WTC11 (cell line): ENCODE measurements at regions not wholly inside any gene's neighbourhood (a gene's known extent, or its start where the extent isn't known, plus 50 kb on each side); places are given as distances from the start of the nearest gene placed in this dataset.

ENCODE experiments used
- ATAC-seq: fragments of 200-7000 bp; cut with Tn5 transposase; 2 replicates; pipeline ENCODE4 v1.10.0; 2021; ENCODE audit warnings: mild to moderate bottlenecking, moderate library complexity
- CTCF ChIA-PET: fragments of 300-600 bp; sonication (Branson Sonifier 250); formaldehyde crosslinking; loops from one replicate; lab custom pipeline; 2021; ENCODE audit warnings: antibody characterized with exemption; lab: Charles Lee
- POLR2A ChIA-PET: fragments of 350-600 bp; sonication (Branson Sonifier 250); formaldehyde crosslinking; loops from one replicate; lab custom pipeline; 2021; ENCODE audit warnings: antibody characterized with exemption; lab: Charles Lee
- DNase-seq: peaks from one replicate; pipeline ENCODE4 v3.0.0; 2021; ENCODE audit warnings: low spot score
- H3K27ac Mint-ChIP-seq: 2 replicates; pipeline ENCODE4 v1.8.0; 2021; ENCODE audit warnings: mixed read lengths
- H3K27me3 Mint-ChIP-seq: 2 replicates; pipeline ENCODE4 v1.8.0; 2021; ENCODE audit warnings: low read depth, mild to moderate bottlenecking, moderate library complexity, mixed read lengths
- H3K36me3 Mint-ChIP-seq: 2 replicates; pipeline ENCODE4 v1.8.0; 2021; ENCODE audit warnings: mixed read lengths
- H3K4me1 Mint-ChIP-seq: 2 replicates; pipeline ENCODE4 v1.8.0; 2022; ENCODE audit warnings: mixed read lengths
- H3K4me3 Mint-ChIP-seq: 2 replicates; pipeline ENCODE4 v1.8.0; 2021; ENCODE audit warnings: mild to moderate bottlenecking, moderate library complexity, mixed read lengths
- H3K9me3 Mint-ChIP-seq: 2 replicates; pipeline ENCODE4 v1.8.0; 2021; ENCODE audit warnings: mixed read lengths
- ELF4 ChIP-seq: sonication (generic); formaldehyde crosslinking; IDR thresholded peaks from 2 replicates; pipeline ENCODE4 v1.8.1; 2022; ENCODE audit warnings: low read depth, mild to moderate bottlenecking, moderate library complexity, missing genetic modification reagents
- FOXP1 ChIP-seq: sonication (generic); formaldehyde crosslinking; IDR thresholded peaks from 2 replicates; pipeline ENCODE4 v1.8.0; 2022; ENCODE audit warnings: missing genetic modification reagents, mild to moderate bottlenecking, moderate library complexity, borderline replicate concordance
- KAT7 ChIP-seq: sonication (generic); formaldehyde crosslinking; IDR thresholded peaks from 2 replicates; pipeline ENCODE4 v1.8.1; 2023; ENCODE audit warnings: missing genetic modification reagents, mild to moderate bottlenecking, borderline replicate concordance
- NR1H2 ChIP-seq: sonication (generic); formaldehyde crosslinking; IDR thresholded peaks from 2 replicates; pipeline ENCODE4 v1.9.0; 2021; ENCODE audit warnings: mild to moderate bottlenecking, moderate library complexity, missing genetic modification reagents
- NR3C1 ChIP-seq: sonication (generic); formaldehyde crosslinking; conservative IDR thresholded peaks from 2 replicates; pipeline ENCODE4 v1.8.1; 2023; ENCODE audit warnings: low read depth, mild to moderate bottlenecking, missing genetic modification reagents
- TEAD4 ChIP-seq: sonication (generic); formaldehyde crosslinking; IDR thresholded peaks from 2 replicates; pipeline ENCODE4 v1.8.0; 2022; ENCODE audit warnings: mild to moderate bottlenecking, missing genetic modification reagents
- ZBTB21 ChIP-seq: sonication (generic); formaldehyde crosslinking; IDR thresholded peaks from 2 replicates; pipeline ENCODE4 v1.8.1; 2023; ENCODE audit warnings: mild to moderate bottlenecking, missing genetic modification reagents, borderline replicate concordance
- ZNF263 ChIP-seq: sonication (generic); formaldehyde crosslinking; IDR thresholded peaks from 2 replicates; pipeline ENCODE4 v1.8.1; 2022; ENCODE audit warnings: low read depth, mild to moderate bottlenecking, moderate library complexity, missing genetic modification reagents
- ZNF416 ChIP-seq: fragments of 250-450 bp; sonication (Bioruptor Pico); IDR thresholded peaks from 2 replicates; pipeline ENCODE4 v1.9.0; 2021; ENCODE audit warnings: mild to moderate bottlenecking, inconsistent platforms
- TF ChIP-seq, protein P1 (sequence below): sonication (generic); formaldehyde crosslinking; IDR thresholded peaks from 2 replicates; pipeline ENCODE4 v1.8.1; 2023; ENCODE audit warnings: mild to moderate bottlenecking, missing genetic modification reagents, borderline replicate concordance
- TF ChIP-seq, protein P2 (sequence below): sonication (generic); formaldehyde crosslinking; IDR thresholded peaks from 2 replicates; pipeline ENCODE4 v1.8.1; 2023; ENCODE audit warnings: mild to moderate bottlenecking, missing genetic modification reagents
- TF ChIP-seq, protein P3 (sequence below): fragments of 250-450 bp; sonication (Bioruptor Pico); IDR thresholded peaks from 2 replicates; pipeline ENCODE4 v1.8.0; 2021; ENCODE audit warnings: mild to moderate bottlenecking
- TF ChIP-seq, protein P4 (sequence below): fragments of 250-450 bp; sonication (Bioruptor Pico); IDR thresholded peaks from 2 replicates; pipeline ENCODE4 v1.9.0; 2021; ENCODE audit warnings: mild to moderate bottlenecking
- TF ChIP-seq, protein P5 (sequence below): sonication (generic); formaldehyde crosslinking; IDR thresholded peaks from 2 replicates; pipeline ENCODE4 v1.8.1; 2023; ENCODE audit warnings: mild to moderate bottlenecking, missing genetic modification reagents, moderate library complexity
- TF ChIP-seq, protein P6 (sequence below): fragments of 200-600 bp; IDR thresholded peaks from 2 replicates; pipeline ENCODE4 v1.8.0; 2022; ENCODE audit warnings: antibody characterized with exemption
- TF ChIP-seq, protein P7 (sequence below): sonication (generic); formaldehyde crosslinking; IDR thresholded peaks from 2 replicates; pipeline ENCODE4 v1.8.1; 2022; ENCODE audit warnings: low read depth, mild to moderate bottlenecking, moderate library complexity, missing genetic modification reagents, borderline replicate concordance
- TF ChIP-seq, protein P8 (sequence below): sonication (generic); formaldehyde crosslinking; IDR thresholded peaks from 2 replicates; pipeline ENCODE4 v1.8.0; 2023; ENCODE audit warnings: mild to moderate bottlenecking, missing genetic modification reagents
- TF ChIP-seq, protein P9 (sequence below): sonication (generic); formaldehyde crosslinking; IDR thresholded peaks from 2 replicates; pipeline ENCODE4 v1.8.1; 2022; ENCODE audit warnings: low read depth, missing genetic modification reagents, borderline replicate concordance

DNA sequence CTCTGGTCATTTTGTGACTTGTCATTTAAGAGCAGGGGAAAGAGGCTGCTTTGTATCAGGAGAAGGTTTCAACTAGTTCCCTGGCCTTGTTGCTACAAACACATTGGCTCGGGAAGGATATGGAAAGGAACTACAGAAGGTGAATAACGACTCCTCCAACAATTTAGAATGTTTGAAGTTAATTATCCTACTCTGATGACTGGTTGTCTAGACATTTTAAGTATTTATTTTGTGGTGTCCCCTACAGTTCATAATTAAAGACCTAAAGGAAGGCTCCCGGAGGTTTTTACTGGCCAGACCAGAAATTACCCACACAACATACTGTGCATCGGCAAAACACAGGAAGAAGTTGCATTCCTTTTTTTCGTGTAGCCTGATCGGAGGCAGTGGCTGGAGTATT, 515.8 kb upstream of the SALL1 start:
- H3K4me3 Mint-ChIP-seq = no peak overlapping the region
- no peaks in the 10 kb centered on the region for H3K9me3 Mint-ChIP-seq
- ATAC-seq = no peak
- ChIA-PET CTCF (no interaction called here), POLR2A (no interaction called here)
- no peaks in the 10 kb centered on the region for H3K36me3 Mint-ChIP-seq
- H3K27ac Mint-ChIP-seq = no peak overlapping the region
- TF ChIP-seq ZNF416 (CRISPR knock-in tag) (no peak), KAT7 (no peak), ELF4 (CRISPR knock-in tag) (no peak), ZNF263 (CRISPR knock-in tag) (no peak), NR1H2 (no peak)
- TF ChIP-seq, protein P1, sequence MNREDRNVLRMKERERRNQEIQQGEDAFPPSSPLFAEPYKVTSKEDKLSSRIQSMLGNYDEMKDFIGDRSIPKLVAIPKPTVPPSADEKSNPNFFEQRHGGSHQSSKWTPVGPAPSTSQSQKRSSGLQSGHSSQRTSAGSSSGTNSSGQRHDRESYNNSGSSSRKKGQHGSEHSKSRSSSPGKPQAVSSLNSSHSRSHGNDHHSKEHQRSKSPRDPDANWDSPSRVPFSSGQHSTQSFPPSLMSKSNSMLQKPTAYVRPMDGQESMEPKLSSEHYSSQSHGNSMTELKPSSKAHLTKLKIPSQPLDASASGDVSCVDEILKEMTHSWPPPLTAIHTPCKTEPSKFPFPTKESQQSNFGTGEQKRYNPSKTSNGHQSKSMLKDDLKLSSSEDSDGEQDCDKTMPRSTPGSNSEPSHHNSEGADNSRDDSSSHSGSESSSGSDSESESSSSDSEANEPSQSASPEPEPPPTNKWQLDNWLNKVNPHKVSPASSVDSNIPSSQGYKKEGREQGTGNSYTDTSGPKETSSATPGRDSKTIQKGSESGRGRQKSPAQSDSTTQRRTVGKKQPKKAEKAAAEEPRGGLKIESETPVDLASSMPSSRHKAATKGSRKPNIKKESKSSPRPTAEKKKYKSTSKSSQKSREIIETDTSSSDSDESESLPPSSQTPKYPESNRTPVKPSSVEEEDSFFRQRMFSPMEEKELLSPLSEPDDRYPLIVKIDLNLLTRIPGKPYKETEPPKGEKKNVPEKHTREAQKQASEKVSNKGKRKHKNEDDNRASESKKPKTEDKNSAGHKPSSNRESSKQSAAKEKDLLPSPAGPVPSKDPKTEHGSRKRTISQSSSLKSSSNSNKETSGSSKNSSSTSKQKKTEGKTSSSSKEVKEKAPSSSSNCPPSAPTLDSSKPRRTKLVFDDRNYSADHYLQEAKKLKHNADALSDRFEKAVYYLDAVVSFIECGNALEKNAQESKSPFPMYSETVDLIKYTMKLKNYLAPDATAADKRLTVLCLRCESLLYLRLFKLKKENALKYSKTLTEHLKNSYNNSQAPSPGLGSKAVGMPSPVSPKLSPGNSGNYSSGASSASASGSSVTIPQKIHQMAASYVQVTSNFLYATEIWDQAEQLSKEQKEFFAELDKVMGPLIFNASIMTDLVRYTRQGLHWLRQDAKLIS (CRISPR knock-in tag) = no peak
- TF ChIP-seq, protein P2, sequence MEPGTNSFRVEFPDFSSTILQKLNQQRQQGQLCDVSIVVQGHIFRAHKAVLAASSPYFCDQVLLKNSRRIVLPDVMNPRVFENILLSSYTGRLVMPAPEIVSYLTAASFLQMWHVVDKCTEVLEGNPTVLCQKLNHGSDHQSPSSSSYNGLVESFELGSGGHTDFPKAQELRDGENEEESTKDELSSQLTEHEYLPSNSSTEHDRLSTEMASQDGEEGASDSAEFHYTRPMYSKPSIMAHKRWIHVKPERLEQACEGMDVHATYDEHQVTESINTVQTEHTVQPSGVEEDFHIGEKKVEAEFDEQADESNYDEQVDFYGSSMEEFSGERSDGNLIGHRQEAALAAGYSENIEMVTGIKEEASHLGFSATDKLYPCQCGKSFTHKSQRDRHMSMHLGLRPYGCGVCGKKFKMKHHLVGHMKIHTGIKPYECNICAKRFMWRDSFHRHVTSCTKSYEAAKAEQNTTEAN (CRISPR knock-in tag) = no peak
- TF ChIP-seq, protein P3, sequence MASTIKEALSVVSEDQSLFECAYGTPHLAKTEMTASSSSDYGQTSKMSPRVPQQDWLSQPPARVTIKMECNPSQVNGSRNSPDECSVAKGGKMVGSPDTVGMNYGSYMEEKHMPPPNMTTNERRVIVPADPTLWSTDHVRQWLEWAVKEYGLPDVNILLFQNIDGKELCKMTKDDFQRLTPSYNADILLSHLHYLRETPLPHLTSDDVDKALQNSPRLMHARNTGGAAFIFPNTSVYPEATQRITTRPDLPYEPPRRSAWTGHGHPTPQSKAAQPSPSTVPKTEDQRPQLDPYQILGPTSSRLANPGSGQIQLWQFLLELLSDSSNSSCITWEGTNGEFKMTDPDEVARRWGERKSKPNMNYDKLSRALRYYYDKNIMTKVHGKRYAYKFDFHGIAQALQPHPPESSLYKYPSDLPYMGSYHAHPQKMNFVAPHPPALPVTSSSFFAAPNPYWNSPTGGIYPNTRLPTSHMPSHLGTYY (CRISPR knock-in tag) = no peak
- TF ChIP-seq, all 79 proteins: peak for 0
- peaks cover 23% of the 10 kb centered on the region for H3K4me1 Mint-ChIP-seq
- H3K27me3 Mint-ChIP-seq = peaks cover 2% of the 10 kb centered on the region
- no peak for DNase-seq

DNA sequence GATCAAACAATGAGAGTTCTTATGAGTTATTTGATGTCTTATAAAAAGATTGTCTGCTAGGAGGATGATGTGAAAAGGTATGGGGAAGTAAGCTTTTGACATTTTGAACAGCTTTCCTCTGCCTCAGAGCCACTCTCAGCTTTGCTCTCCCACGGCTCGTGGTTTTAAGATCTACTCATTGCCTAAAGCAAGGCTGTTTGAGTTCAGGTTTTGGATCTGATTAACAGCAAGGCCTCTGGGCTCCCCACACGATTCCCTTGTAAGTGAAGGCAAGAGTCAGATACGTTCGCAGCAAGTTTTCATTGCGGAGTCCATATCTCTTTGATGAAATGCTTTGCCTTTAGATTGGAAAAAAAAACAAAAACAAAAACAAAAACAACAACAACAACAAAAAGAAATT, 515.0 kb upstream of the SALL1 start:
- H3K9me3 Mint-ChIP-seq = no peaks in the 10 kb centered on the region
- H3K4me3 Mint-ChIP-seq = no peak overlapping the region
- CTCF ChIA-PET = no interaction called here
- POLR2A ChIA-PET = no interaction called here
- no peak for ATAC-seq
- DNase-seq = no peak
- H3K4me1 Mint-ChIP-seq = peaks cover 23% of the 10 kb centered on the region
- H3K27ac Mint-ChIP-seq = no peak overlapping the region
- no peaks in the 10 kb centered on the region for H3K36me3 Mint-ChIP-seq
- H3K27me3 Mint-ChIP-seq = peaks cover 2% of the 10 kb centered on the region
- TF ChIP-seq, protein P4, sequence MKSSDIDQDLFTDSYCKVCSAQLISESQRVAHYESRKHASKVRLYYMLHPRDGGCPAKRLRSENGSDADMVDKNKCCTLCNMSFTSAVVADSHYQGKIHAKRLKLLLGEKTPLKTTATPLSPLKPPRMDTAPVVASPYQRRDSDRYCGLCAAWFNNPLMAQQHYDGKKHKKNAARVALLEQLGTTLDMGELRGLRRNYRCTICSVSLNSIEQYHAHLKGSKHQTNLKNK (CRISPR knock-in tag) = no peak
- TF ChIP-seq, protein P5, sequence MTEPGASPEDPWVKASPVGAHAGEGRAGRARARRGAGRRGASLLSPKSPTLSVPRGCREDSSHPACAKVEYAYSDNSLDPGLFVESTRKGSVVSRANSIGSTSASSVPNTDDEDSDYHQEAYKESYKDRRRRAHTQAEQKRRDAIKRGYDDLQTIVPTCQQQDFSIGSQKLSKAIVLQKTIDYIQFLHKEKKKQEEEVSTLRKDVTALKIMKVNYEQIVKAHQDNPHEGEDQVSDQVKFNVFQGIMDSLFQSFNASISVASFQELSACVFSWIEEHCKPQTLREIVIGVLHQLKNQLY = no peak
- TF ChIP-seq FOXP1 (no peak), ZNF263 (CRISPR knock-in tag) (no peak), ZBTB21 (CRISPR knock-in tag) (no peak), TEAD4 (CRISPR knock-in tag) (no peak), NR3C1 (no peak)
- TF ChIP-seq, protein P6, sequence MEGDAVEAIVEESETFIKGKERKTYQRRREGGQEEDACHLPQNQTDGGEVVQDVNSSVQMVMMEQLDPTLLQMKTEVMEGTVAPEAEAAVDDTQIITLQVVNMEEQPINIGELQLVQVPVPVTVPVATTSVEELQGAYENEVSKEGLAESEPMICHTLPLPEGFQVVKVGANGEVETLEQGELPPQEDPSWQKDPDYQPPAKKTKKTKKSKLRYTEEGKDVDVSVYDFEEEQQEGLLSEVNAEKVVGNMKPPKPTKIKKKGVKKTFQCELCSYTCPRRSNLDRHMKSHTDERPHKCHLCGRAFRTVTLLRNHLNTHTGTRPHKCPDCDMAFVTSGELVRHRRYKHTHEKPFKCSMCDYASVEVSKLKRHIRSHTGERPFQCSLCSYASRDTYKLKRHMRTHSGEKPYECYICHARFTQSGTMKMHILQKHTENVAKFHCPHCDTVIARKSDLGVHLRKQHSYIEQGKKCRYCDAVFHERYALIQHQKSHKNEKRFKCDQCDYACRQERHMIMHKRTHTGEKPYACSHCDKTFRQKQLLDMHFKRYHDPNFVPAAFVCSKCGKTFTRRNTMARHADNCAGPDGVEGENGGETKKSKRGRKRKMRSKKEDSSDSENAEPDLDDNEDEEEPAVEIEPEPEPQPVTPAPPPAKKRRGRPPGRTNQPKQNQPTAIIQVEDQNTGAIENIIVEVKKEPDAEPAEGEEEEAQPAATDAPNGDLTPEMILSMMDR = no peak
- TF ChIP-seq, protein P7, sequence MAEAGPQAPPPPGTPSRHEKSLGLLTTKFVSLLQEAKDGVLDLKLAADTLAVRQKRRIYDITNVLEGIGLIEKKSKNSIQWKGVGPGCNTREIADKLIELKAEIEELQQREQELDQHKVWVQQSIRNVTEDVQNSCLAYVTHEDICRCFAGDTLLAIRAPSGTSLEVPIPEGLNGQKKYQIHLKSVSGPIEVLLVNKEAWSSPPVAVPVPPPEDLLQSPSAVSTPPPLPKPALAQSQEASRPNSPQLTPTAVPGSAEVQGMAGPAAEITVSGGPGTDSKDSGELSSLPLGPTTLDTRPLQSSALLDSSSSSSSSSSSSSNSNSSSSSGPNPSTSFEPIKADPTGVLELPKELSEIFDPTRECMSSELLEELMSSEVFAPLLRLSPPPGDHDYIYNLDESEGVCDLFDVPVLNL (CRISPR knock-in tag) = no peak
- TF ChIP-seq, protein P2 (CRISPR knock-in tag) = no peak
- TF ChIP-seq, protein P8, sequence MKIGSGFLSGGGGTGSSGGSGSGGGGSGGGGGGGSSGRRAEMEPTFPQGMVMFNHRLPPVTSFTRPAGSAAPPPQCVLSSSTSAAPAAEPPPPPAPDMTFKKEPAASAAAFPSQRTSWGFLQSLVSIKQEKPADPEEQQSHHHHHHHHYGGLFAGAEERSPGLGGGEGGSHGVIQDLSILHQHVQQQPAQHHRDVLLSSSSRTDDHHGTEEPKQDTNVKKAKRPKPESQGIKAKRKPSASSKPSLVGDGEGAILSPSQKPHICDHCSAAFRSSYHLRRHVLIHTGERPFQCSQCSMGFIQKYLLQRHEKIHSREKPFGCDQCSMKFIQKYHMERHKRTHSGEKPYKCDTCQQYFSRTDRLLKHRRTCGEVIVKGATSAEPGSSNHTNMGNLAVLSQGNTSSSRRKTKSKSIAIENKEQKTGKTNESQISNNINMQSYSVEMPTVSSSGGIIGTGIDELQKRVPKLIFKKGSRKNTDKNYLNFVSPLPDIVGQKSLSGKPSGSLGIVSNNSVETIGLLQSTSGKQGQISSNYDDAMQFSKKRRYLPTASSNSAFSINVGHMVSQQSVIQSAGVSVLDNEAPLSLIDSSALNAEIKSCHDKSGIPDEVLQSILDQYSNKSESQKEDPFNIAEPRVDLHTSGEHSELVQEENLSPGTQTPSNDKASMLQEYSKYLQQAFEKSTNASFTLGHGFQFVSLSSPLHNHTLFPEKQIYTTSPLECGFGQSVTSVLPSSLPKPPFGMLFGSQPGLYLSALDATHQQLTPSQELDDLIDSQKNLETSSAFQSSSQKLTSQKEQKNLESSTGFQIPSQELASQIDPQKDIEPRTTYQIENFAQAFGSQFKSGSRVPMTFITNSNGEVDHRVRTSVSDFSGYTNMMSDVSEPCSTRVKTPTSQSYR (CRISPR knock-in tag) = no peak
- TF ChIP-seq, protein P9, sequence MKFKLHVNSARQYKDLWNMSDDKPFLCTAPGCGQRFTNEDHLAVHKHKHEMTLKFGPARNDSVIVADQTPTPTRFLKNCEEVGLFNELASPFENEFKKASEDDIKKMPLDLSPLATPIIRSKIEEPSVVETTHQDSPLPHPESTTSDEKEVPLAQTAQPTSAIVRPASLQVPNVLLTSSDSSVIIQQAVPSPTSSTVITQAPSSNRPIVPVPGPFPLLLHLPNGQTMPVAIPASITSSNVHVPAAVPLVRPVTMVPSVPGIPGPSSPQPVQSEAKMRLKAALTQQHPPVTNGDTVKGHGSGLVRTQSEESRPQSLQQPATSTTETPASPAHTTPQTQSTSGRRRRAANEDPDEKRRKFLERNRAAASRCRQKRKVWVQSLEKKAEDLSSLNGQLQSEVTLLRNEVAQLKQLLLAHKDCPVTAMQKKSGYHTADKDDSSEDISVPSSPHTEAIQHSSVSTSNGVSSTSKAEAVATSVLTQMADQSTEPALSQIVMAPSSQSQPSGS (CRISPR knock-in tag) = no peak
